OCI-LY7 (cell line): ENCODE measurements at regions not wholly inside any gene's neighbourhood (a gene's known extent, or its start where the extent isn't known, plus 50 kb on each side); places are given as distances from the start of the nearest gene placed in this dataset.
"Not testable (repeated sequence)": the region's sequence is repeated elsewhere in the genome, so short reads cannot be mapped to it uniquely, and the experiment has no call there.

Experiments used
- BruUV-seq: library from RNA; stranded (reverse); fragments of 400-500 nt; replicated peaks from 2 replicates; lab custom pipeline; 2021; lab: Mats Ljungman, UMichigan
- CTCF ChIA-PET: fragments of 300-600 bp; sonication (Branson Sonifier 250); formaldehyde crosslinking; loops from one replicate; lab custom pipeline; 2022; ENCODE audit warnings: antibody characterized with exemption; ENCODE audit not compliant: unreplicated experiment; lab: Charles Lee
- POLR2A ChIA-PET: fragments of 300-600 bp; sonication (Branson Sonifier 250); formaldehyde crosslinking; loops from one replicate; lab custom pipeline; 2022; ENCODE audit warnings: antibody characterized with exemption; lab: Charles Lee
- DNase-seq: peaks from one replicate; pipeline ENCODE4 v3.0.0-alpha.2; 2015; ENCODE audit warnings: low spot score
- H2AFZ ChIP-seq: fragments of 200-600 bp; sonication (generic), shearing (Covaris generic); 2 replicates; pipeline ENCODE4 v1.6.1; 2014; ENCODE audit warnings: mild to moderate bottlenecking, antibody characterized with exemption, low read length, moderate library complexity
- H3K27ac ChIP-seq: fragments of 200-600 bp; sonication (generic); 2 replicates; pipeline ENCODE4 v1.5.1; 2014; ENCODE audit warnings: mixed run types, low read depth, mild to moderate bottlenecking, moderate library complexity, low read length, inconsistent platforms; ENCODE audit not compliant: poor library complexity, severe bottlenecking
- H3K36me3 ChIP-seq: fragments of 200-600 bp; sonication (generic); 2 replicates; pipeline ENCODE4 v1.6.1; 2014; ENCODE audit warnings: mild to moderate bottlenecking, antibody characterized with exemption, low read length, moderate library complexity, mixed read lengths; ENCODE audit not compliant: insufficient read depth
- H3K4me1 ChIP-seq: fragments of 200-600 bp; sonication (generic); 2 replicates; pipeline ENCODE4 v1.5.1; 2014; ENCODE audit warnings: mild to moderate bottlenecking, low read length; ENCODE audit not compliant: insufficient read depth, poor library complexity, severe bottlenecking
- H3K4me2 ChIP-seq: fragments of 200-600 bp; sonication (generic); 2 replicates; pipeline ENCODE4 v1.6.1; 2014; ENCODE audit warnings: mild to moderate bottlenecking, low read length
- H3K4me3 ChIP-seq: fragments of 200-600 bp; sonication (generic); 2 replicates; pipeline ENCODE4 v1.5.1; 2014; ENCODE audit warnings: mild to moderate bottlenecking, low read depth, low read length; ENCODE audit not compliant: poor library complexity, severe bottlenecking
- H3K79me2 ChIP-seq: fragments of 200-600 bp; sonication (generic); 2 replicates; pipeline ENCODE4 v1.6.1; 2016; ENCODE audit warnings: low read depth, mild to moderate bottlenecking, low read length, moderate library complexity, mixed read lengths; ENCODE audit not compliant: insufficient read depth
- H3K9me2 ChIP-seq: fragments of 200-600 bp; sonication (generic); 2 replicates; pipeline ENCODE4 v1.6.1; 2016; ENCODE audit warnings: mild to moderate bottlenecking, low read length, mixed read lengths; ENCODE audit not compliant: insufficient read depth
- H3K9me3 ChIP-seq: fragments of 200-600 bp; sonication (generic); 2 replicates; pipeline ENCODE4 v1.6.1; 2014; ENCODE audit warnings: mild to moderate bottlenecking, mixed run types, low read length, mixed read lengths
- H4K20me1 ChIP-seq: fragments of 200-600 bp; sonication (generic); 2 replicates; pipeline ENCODE4 v1.6.1; 2014; ENCODE audit warnings: mild to moderate bottlenecking, antibody characterized with exemption, low read length, moderate library complexity, mixed read lengths; ENCODE audit not compliant: insufficient read depth
- CTCF ChIP-seq: fragments of 200-600 bp; sonication (generic); conservative IDR thresholded peaks from 2 replicates; pipeline ENCODE4 v1.5.1; 2014; ENCODE audit warnings: mild to moderate bottlenecking, antibody characterized with exemption, low read length, moderate library complexity, mixed read lengths
- EZH2phosphoT487 ChIP-seq: fragments of 200-600 bp; sonication (generic); IDR thresholded peaks from 2 replicates; pipeline ENCODE4 v1.6.1; 2018; ENCODE audit warnings: low read depth, borderline replicate concordance, mild to moderate bottlenecking, mixed run types, antibody characterized with exemption, low read length, moderate library complexity, mixed read lengths
- intact Hi-C: fragments of 100-400 bp; cut with micrococcal nuclease; formaldehyde crosslinking; loops from one replicate; pipeline ENCODE4 v1.10.0; 2022; ENCODE audit not compliant: unreplicated experiment

GRCh38 chr5:96316017-96316416, 117.0 kb downstream of the PCSK1 start:
- POLR2A ChIA-PET, result no interaction called here
- Histone ChIP-seq H3K79me2 (no peaks in the 10 kb centered on the region), H4K20me1 (no peaks in the 10 kb centered on the region), H3K9me3 (no peaks in the 10 kb centered on the region), H3K27ac (no peak overlapping the region), H3K4me2 (no peak overlapping the region), H3K4me3 (no peak overlapping the region), H2AFZ (no peak overlapping the region), H3K9me2 (no peaks in the 10 kb centered on the region), H3K36me3 (no peaks in the 10 kb centered on the region), H3K4me1 (no peaks in the 10 kb centered on the region)
- no TSS peak for BruUV-seq
- CTCF ChIA-PET, result no interaction called here
- TF ChIP-seq EZH2phosphoT487 (no peak), CTCF (no peak)
- DNase-seq, result no peak
- intact Hi-C loops, result no loop called here

- CTCF ChIA-PET, result no interaction called here
- no peak overlapping the region for H3K27ac ChIP-seq
- no peaks in the 10 kb centered on the region for H3K79me2 ChIP-seq
- DNase-seq, result no peak
- H3K4me1 ChIP-seq, result no peaks in the 10 kb centered on the region
- H3K4me3 ChIP-seq, result no peak overlapping the region
- no peaks in the 10 kb centered on the region for H3K9me3 ChIP-seq
- no peak overlapping the region for H2AFZ ChIP-seq
- POLR2A ChIA-PET, result no interaction called here
- H3K36me3 ChIP-seq, result no peaks in the 10 kb centered on the region
- no peak overlapping the region for H3K4me2 ChIP-seq
- BruUV-seq, result no TSS peak
- no peak for TF ChIP-seq CTCF
- no peak for TF ChIP-seq EZH2phosphoT487
- intact Hi-C loops, result no loop called here
- H3K9me2 ChIP-seq, result no peaks in the 10 kb centered on the region
- H4K20me1 ChIP-seq, result no peaks in the 10 kb centered on the region
Observed at GRCh38 chr5:96315431-96315830, 117.6 kb downstream of the PCSK1 start.

- no TSS peak for BruUV-seq
- ChIA-PET CTCF (no interaction called here), POLR2A (interaction anchor here (0.6 kb wide), 2 partner anchors 10 to 464 kb away, joined by 3 read pairs; no protein-coding TSS in a partner anchor)
- Histone ChIP-seq H2AFZ (no peak overlapping the region), H4K20me1 (no peaks in the 10 kb centered on the region), H3K9me3 (no peaks in the 10 kb centered on the region), H3K36me3 (no peaks in the 10 kb centered on the region), H3K9me2 (no peaks in the 10 kb centered on the region), H3K27ac (no peak overlapping the region), H3K4me3 (no peak overlapping the region), H3K4me2 (no peak overlapping the region), H3K4me1 (no peaks in the 10 kb centered on the region), H3K79me2 (no peaks in the 10 kb centered on the region)
- intact Hi-C loops, result no loop called here
- no peak for TF ChIP-seq CTCF
- TF ChIP-seq EZH2phosphoT487, result no peak
- DNase-seq, result no peak
Observed at GRCh38 chr5:96312383-96312782, 120.7 kb downstream of the PCSK1 start.

- H2AFZ ChIP-seq, H3K79me2 ChIP-seq, H3K9me2 ChIP-seq, H3K4me2 ChIP-seq, H3K4me1 ChIP-seq, intact Hi-C loops, H4K20me1 ChIP-seq, H3K9me3 ChIP-seq, BruUV-seq, H3K27ac ChIP-seq, H3K4me3 ChIP-seq, H3K36me3 ChIP-seq, CTCF ChIA-PET, DNase-seq: not testable (repeated sequence)
- POLR2A ChIA-PET, result interaction anchor here (0.6 kb wide), 1 partner anchor 100 kb away, joined by 4 read pairs; no protein-coding TSS in a partner anchor
Observed at GRCh38 chr5:96307047-96307446, 126.0 kb downstream of the PCSK1 start.
